ENCODE measurements at regions not wholly inside any gene's neighbourhood (a gene's known extent, or its start where the extent isn't known, plus 50 kb on each side); places are given as distances from the start of the nearest gene placed in this dataset.

- DNase-seq: no peak
Observed at GRCh38 chr12:130017591-130018449, 114.0 kb upstream of the TMEM132D start.

GRCh38 chr12:130018614-130019013 is 114.8 kb upstream of the TMEM132D start:
- DNase-seq: no peak

DNA sequence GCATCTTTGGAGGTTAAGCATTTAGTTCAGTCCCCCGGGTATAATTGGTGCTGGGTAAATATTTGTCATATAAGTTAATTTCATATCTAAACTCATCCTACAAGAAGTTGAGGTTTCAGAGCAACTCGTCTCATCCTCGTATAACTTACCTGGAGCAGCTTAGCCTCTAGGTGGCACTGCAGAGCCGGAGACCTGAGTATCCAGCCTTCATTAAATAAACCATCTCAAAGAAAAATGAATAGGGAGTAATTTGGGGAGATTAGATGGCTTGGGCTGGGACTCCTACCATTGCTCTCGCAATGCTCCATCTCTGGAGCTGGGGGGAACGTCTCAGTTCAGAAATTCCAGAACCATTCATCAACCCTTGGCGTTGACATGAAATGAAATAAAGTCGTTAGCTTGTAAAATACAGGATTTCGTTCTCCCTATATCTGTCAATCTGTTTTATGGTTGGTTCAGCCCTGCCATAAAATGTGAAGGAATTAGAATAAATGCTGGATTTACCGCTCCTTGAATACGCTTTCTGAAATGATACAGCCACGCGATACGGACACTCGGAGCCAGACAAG is 122.9 kb upstream of the TMEM132D start:
- DNase-seq: peak; percentile 31 to 58 (median 38)

GRCh38 chr12:130027798-130028197 is 124.0 kb upstream of the TMEM132D start:
- DNase-seq: no peak

- DNase-seq: no peak
Observed at GRCh38 chr12:130029151-130029550, 125.3 kb upstream of the TMEM132D start.

DNA sequence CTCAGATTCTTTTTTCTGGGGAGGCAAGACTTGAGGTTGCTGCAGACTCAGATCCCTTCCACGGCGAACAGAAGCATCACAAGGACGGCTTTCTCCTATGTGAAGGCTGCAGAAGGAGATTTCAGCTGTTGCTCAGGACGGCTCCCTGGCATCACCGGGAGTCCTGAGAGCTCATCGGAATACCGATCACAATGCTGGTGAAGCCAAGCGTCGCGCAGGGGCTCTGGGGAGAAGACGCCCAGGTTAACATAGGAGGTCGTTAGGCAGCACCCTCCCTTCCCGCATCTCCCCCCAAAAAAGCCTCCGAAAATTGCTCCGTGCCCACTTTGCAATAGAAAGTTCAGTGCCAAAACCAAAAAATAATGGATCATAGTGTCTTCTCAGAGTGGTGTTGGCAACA is 127.2 kb upstream of the TMEM132D start:
- DNase-seq: no peak

- peak; percentile 60 to 70 (median 66) for DNase-seq
Observed at GRCh38 chr12:130031571-130032189, 127.9 kb upstream of the TMEM132D start.

- DNase-seq: peak; percentile 10 to 41 (median 30)
Observed at GRCh38 chr12:130041983-130042812, 120.1 kb upstream of the FZD10 start.

DNA sequence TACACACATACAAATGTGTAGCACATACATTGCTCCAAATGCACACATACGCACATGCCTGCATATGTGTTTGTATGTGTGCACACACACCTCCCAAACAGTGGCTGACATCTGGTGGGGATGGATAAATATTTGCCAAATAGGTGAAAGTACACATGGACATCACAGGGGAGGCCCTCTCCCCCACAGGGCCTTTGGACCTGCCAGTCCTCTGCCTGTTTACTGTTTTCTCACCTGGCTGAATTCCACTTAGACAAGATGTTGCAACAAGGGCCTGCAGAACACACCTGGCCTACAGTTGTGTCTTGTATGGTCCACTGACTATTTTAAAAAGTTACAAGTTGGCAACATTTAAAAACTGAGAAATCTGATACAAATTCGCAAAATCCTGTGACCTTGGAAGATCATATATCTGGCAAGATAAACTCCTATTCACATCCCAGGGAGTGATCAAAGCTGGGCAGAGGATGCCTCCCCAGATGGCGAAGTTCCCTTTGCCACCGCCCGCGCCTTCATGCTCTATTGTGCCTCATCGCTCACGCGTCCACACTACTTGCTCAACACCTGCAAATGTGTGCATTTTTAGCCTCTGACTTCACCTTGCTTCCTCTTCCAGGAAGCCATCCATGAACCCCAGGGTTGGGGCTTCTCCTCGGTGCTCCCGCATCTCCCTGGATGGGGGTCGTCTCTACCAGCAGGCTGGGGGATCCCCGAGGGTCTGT is 118.4 kb upstream of the FZD10 start:
- DNase-seq: no peak

DNA sequence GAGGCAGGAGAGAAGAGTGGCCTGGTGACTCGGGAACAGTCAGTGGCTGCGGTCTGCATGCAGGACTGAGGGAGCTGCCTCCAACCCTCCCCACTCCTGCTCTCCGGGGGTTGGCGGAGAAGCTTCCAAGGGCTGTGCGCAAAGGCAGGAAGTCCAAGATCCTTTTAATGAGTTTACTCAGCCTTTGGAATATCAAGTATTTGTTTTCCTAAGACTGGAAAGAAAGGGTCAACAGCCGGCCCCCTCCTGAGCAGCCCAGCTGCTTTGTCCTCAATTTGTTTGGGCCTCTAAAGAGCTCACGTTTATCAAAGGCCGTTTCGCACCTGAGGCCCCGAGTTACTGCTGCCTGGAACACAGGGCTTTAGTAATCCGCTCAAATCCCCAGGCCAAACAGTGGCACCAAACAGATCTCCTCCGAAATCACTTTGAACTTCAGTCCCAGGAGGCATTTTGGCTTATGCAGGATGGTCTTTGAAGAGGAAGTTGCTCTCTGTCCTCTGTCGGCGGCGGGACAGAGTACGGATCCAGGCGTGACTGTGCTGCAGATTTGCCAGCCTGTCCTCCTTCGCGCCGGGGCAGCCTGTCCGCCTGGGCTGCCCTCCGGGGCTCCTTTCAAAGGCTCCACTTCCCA is 117.2 kb upstream of the FZD10 start:
- no peak for DNase-seq

GRCh38 chr12:130049666-130050065 is 112.6 kb upstream of the FZD10 start:
- DNase-seq: no peak

DNA sequence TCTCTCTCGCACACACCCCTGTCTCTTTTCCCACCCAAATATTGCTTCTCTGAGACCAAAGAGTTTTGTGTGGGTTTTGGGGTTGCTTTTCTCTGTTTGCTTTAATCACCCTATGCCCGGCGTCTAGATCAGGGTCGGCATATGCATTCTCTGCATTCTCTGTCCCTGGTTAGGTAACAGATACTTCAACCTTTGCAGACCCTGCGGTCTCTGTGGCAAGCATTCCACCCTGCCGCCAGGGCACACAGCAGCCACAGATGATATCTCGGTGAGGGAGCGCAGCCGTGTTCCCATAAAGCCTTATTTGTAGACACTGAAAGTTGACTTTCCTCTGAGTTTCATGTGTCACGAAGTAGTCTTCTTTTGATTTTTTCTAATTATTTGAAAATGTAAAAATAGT is 110.4 kb upstream of the FZD10 start:
- no peak for DNase-seq

DNA sequence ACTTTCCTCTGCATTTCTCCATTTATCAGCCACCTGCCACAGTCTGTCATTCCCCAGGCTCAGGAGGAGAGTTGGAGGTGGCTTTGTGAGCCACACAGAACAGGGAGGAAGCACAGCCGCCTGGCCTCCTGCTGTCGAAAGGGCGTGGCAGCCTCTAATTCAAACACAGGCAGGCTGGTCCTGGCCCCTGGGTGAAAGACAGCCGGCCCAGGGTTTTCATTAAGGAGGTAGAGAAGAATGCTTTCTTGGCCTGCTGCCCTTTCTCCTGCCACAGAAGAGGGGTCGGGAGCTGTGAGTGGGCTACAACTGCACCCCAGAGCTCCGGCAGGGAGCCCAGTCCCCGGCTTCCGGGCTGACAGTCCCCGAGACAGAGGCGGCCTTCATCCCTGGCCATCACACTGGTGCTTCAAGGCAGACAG is 108.6 kb upstream of the FZD10 start:
- DNase-seq: no peak

DNA sequence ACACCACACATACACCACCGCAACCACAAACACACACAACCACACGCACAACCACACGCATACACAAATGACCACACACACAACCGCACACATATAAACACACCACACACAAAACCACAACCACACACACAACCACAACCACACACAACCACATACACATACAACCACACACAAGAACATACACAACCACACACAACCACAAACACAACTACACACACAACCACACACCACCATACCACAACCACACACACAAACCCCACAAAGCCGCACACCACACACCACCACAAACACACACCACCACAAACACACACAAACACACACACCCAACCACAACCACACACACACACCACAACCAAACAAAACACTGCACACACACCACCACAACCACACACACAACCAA is 107.5 kb upstream of the FZD10 start:
- DNase-seq: no peak

DNA sequence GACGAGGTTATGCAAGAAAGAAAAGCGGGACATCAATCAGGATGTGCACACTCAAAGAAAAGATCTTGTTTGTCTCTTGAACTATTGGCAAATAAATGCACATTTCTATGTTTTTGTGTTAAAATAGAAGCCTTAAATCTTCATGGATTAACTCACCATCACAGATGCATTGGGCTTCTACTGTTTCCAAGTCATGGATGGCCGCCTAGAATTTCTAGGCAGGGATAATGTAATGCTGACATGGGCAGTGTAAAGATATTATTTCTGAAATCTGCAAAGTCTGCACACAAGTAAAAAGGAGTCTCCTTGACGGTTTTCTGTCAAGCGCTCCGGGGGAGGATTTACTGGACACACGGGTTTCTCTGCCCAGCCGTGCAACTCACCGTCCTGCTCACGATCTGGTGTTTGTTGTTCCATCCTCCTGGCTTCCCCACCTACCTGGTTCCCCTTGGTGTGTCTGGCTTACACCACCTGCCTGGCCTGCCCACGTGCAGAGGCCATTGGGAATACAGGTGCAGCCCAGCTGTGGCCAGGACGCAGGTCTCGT is 103.3 kb upstream of the FZD10 start:
- DNase-seq: no peak

GRCh38 chr12:130063866-130064265 is 98.4 kb upstream of the FZD10 start:
- DNase-seq: no peak

GRCh38 chr12:130064999-130065398 is 97.3 kb upstream of the FZD10 start:
- DNase-seq: no peak

DNA sequence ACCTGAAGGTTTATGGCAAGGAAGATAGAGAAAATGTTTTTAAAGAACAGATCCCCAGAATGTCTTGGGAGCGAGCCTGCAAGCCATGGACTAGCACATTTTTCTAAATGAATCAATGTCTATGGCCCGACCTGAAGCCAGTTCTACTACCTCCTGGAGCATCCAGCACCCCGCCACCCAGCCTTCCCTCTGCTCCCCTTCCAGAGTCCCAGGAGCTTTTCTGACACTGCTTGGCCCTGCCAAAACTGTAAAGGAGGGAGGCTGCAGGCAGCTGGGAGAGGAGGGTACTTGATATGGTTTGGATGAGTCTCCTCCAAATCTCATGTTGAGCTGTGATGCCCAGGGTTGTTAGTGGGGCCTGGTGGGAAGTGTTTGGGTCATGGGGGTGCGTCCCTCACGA is 95.5 kb upstream of the FZD10 start:
- no peak for DNase-seq

- DNase-seq: no peak
Observed at GRCh38 chr12:130068741-130069140, 93.5 kb upstream of the FZD10 start.

DNA sequence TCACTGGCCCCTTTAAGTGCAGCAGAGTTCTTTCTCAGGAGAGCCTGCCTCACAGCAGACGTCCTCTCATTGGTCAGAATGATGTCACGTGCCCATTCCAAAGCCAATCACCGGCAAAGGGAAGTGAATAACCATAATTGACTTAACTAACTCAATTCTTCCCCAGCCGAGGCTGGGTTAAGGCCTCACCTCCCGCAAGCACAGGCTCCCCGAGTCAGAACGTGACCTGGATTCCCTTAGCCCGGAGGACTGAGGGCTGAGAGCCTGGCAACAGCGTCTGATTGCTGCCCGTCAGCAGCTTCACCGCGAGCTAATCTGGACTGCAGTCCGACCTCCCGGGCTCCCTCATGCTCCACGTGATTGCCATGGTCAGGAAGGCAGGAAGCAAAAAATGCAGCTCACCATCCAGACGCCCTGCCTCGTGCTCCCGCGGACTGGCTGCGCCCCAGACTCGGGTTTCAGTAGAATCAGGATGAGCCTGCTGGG is 92.1 kb upstream of the FZD10 start:
- no peak for DNase-seq

GRCh38 chr12:130073721-130074120 is 88.5 kb upstream of the FZD10 start:
- DNase-seq: no peak

All from suppressor macrophage treated with lipopolysaccharide for 1 hour (primary cell).